NCI-H1694 (cell line): ENCODE measurements at regions not wholly inside any gene's neighbourhood (a gene's known extent, or its start where the extent isn't known, plus 50 kb on each side); places are given as distances from the start of the nearest gene placed in this dataset.

ENCODE experiments used
- DNase-seq: peaks from one replicate; lab custom pipeline; 2025; lab: John Stamatoyannopoulos, UW

DNA sequence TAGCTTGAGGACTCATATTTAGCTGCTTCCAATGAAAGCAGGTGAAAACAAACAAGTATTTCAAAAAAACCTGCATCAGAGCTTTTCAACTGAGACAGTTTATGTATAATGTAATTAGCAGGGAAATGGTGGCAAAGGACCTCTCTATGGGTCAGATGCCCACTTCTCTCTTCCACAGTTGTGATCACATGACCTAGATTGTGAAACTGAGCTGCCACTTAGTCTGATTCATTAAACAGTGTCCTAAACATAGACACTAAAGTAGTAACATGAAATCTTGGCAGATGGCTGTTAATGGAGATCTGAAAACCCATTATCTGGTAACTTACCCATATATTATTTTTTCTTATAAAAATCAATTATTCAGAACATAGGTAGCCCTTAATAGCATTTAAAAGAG is 663.6 kb upstream of the RIOK2 start:
- DNase-seq, result no peak

GRCh38 chr5:97847920-97848631 is 665.0 kb upstream of the RIOK2 start:
- no peak for DNase-seq

DNA sequence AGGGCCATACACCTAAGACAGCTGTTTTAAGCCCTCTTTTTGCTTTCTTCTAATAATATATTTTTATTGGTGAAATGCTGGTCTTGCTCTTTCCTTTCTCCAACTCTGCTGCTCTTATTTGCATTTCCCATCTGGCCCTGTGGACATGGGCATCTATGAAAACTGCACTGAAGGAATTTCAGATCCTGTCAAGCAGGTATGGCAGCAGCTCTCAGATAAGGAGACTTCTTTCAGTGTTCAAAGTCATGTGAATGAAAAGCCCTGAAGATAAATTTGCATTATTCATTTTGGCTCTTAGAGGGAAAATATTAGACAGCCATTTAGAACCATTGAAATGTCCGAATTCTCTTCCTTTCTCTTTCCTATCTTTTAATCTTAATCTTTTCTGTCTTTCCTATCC is 668.0 kb upstream of the RIOK2 start:
- no peak for DNase-seq

GRCh38 chr5:97854871-97855762 is 672.1 kb upstream of the RIOK2 start:
- DNase-seq, result no peak

DNA sequence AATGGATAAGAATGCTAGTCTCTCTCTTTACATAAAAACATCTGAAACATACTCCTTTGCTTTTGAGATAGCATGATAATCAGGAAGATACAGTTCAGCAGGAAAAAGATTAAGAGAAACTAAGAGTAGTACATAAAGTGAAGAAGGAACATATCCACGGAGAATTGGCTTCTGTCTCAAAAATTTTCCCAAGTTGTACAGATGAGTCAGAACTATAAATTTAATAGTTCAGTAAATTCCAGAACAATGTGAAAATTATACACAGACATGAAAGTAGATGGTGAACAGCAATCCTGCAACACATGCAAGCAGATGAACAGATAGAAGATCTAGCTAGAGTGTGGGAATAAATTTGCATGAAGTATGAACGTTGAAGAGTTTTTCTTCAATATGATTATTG is 691.4 kb upstream of the RIOK2 start:
- DNase-seq, result no peak

DNA sequence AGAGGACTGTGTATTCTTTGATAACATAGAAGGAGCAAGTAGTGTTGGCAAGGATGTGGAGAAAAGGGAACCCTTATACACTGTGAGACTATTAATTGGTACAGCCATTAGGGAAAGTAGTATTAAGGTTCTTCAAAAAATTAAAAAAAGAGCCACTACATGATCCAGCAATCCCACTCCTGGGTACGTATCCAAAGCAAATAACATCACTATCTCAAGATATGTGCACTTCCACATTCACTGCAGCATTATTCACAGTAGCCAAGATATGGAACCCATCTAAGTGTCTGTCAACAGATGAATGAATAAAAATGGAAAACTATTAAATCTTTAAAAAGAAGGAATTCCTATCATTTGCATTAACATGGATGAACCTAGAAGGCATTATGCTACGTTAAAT is 693.2 kb upstream of the RIOK2 start:
- DNase-seq, result no peak

- no peak for DNase-seq
Observed at GRCh38 chr5:97877588-97877987, 694.5 kb upstream of the RIOK2 start.

GRCh38 chr5:97888439-97888838 is 705.4 kb upstream of the RIOK2 start:
- DNase-seq, result no peak

- no peak for DNase-seq
Observed at GRCh38 chr5:97891971-97892370, 708.9 kb upstream of the RIOK2 start.

DNA sequence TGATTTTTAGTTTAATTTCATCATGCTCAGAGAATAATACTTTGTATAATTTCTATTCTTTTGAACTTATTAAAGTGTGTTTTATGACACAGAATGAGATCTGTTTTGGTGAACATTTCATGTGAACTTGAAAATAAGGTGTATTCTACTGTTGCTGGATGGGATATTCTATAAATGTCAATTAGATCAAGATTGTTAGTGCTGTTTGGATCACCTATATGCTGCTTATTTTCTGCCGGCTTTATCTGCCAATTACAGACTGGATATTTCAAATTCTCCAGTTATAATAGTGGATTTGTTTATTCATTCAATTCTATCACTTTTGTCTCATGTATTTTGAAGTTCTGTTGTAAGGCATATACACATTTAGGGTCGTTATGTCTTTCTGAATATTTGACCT is 720.7 kb upstream of the RIOK2 start:
- no peak for DNase-seq

DNA sequence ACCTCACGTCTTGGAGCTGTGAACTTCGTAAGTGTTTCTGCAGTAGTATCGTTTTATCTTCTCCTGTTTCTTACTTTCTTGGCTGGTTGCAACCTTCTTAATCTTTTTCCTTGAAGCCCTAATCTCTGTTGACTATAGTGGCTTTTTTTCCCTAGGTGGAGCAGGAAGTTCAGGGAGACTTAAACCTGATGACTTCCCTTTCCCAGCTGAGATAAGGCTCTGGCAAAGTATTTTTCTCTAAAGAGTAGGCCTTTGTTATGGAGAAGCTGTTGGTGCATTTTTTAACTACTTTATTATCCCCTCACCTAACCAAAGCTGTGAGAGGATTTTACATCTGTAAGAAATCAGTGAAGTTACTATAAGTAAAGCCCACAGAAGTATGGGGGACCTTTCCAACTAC is 723.1 kb upstream of the RIOK2 start:
- DNase-seq, result no peak

DNA sequence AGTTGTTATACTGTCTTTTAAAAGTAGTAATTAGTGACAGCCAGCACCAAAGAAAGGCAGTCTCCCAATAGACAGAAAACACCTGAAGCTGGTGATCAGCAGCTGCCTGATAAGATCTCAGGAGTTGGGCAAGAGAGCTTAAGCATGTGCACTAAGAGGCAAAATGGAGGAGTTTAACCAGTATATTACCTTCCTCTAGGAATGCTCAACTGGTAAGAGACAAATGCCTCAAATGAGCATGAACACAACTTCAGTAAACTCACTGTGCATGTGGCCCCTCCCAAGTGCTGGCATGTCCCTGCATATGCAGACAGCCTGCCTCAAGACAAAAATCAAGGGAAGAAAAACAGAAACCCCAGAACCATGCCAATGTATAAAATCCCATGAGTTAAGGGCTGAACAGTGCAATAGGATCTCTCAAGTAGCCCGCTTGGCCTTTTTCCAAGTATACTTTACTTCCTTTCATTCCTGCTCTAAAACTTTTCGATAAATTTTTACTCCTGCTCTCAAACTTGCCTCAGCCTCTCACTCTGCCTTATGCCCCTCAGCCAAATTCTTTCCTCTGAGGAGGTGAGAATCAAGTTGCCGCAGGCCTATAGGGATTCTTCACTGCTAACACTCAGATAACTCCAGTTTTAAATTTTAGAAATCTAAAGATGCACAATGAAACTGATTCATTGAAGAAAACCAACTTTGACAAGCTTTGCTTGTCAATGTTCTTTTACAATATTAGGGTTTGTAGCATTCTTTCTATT is 724.8 kb upstream of the RIOK2 start:
- DNase-seq, result no peak

GRCh38 chr5:97909541-97909940 is 726.5 kb upstream of the RIOK2 start:
- no peak for DNase-seq

GRCh38 chr5:97914483-97914882 is 731.4 kb upstream of the RIOK2 start:
- DNase-seq, result no peak

- no peak for DNase-seq
Observed at GRCh38 chr5:97915106-97915505, 732.1 kb upstream of the RIOK2 start.

GRCh38 chr5:97918057-97918456 is 735.0 kb upstream of the RIOK2 start:
- no peak for DNase-seq

- no peak for DNase-seq
Observed at GRCh38 chr5:97918620-97919019, 735.6 kb upstream of the RIOK2 start.

- no peak for DNase-seq
Observed at GRCh38 chr5:97919719-97920118, 736.7 kb upstream of the RIOK2 start.

GRCh38 chr5:97922776-97923175 is 739.7 kb upstream of the RIOK2 start:
- no peak for DNase-seq

DNA sequence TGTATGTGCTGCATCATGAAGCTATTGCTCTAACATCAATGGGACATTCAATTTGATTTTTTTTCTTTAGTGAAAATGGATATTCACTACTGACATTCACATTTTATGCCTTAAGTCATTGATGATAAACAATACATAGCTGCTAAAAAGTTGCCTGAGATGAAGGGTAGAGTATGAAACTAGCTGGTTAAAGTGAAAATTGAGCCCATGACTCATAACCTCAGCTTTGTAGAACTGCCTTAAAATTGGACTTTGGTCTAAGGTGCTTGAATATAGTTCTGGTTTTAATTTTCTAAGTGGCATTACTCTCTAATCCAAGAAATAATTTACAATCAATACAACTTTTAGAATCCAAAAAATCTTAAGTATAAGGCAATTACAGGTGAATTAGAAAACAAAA is 740.4 kb upstream of the RIOK2 start:
- DNase-seq, result no peak

- DNase-seq, result no peak
Observed at GRCh38 chr5:97923997-97924396, 741.0 kb upstream of the RIOK2 start.

GRCh38 chr5:97929383-97929782 is 746.3 kb upstream of the RIOK2 start:
- DNase-seq, result no peak

GRCh38 chr5:97931829-97932228 is 748.8 kb upstream of the RIOK2 start:
- DNase-seq, result no peak
